ENCODE measurements at regions not wholly inside any gene's neighbourhood (a gene's known extent, or its start where the extent isn't known, plus 50 kb on each side); places are given as distances from the start of the nearest gene placed in this dataset.

- no peak overlapping the region for H3K9ac ChIP-seq (ENCODE audit: low read length)
- H3K4me3 ChIP-seq (replicated peaks in 1 of 2; ENCODE audit: low read depth in 1 of 2, low read length in 2 of 2): no peak overlapping the region
- DNase-seq (ENCODE audit: low read depth, low spot score): no peak
- no peaks in the 10 kb centered on the region for H3K27me3 ChIP-seq (ENCODE audit: insufficient read depth, low read length)
- no peak overlapping the region for H2AFZ ChIP-seq (ENCODE audit: low read depth, low read length, poor library complexity, severe bottlenecking)
- H3K4me1 ChIP-seq (ENCODE audit: control insufficient read depth in 1 of 2, insufficient read depth in 2 of 2, low read length in 2 of 2): no peaks in the 10 kb centered on the region
- H4K20me1 ChIP-seq (ENCODE audit: insufficient read depth): no peaks in the 10 kb centered on the region
- no peaks in the 10 kb centered on the region for H3K9me2 ChIP-seq (ENCODE audit: insufficient read depth)
- no peak overlapping the region for H3K4me2 ChIP-seq (ENCODE audit: low read length)
- H3K36me3 ChIP-seq (ENCODE audit: control insufficient read depth in 1 of 2, insufficient read depth in 2 of 2, low read length in 2 of 2): no peaks in the 10 kb centered on the region
- H3K9me3 ChIP-seq (ENCODE audit: control insufficient read depth in 1 of 2, insufficient read depth in 1 of 2, low read depth in 1 of 2, low read length in 2 of 2): peaks cover 15 to 44% of the 10 kb centered on the region in 2 experiments; a peak in 2 of 4 replicates
- POLR2A ChIA-PET: no interaction called here
- ATAC-seq: no peak
- no peaks in the 10 kb centered on the region for H3K79me2 ChIP-seq (ENCODE audit: insufficient read depth, low read length)
- intact Hi-C loops (cut with micrococcal nuclease): no loop called here
- no peak for TF ChIP-seq EZH2phosphoT487 (IDR thresholded peaks at IDR 0.05; ENCODE audit: borderline replicate concordance)
- TF ChIP-seq CEBPB (IDR thresholded peaks at IDR 0.05; ENCODE audit: low read depth): no peak
- no peak for TF ChIP-seq POLR2A (IDR thresholded peaks at IDR 0.05; ENCODE audit: borderline replicate concordance, extremely low read depth, insufficient read depth, insufficient read length)
- no peak for TF ChIP-seq ATF3 (IDR thresholded peaks at IDR 0.05)
- no peak for TF ChIP-seq FOSL1 (IDR thresholded peaks at IDR 0.05; ENCODE audit: low read depth)
- no peak for TF ChIP-seq MAX (IDR thresholded peaks at IDR 0.05)
- TF ChIP-seq ZBTB33 (IDR thresholded peaks at IDR 0.05; ENCODE audit: extremely low read depth, insufficient replicate concordance, low read length): no peak
- no peak for TF ChIP-seq CBX3 (IDR thresholded peaks at IDR 0.05; ENCODE audit: low read depth)
- TF ChIP-seq SRF (IDR thresholded peaks at IDR 0.05; ENCODE audit: low read depth): no peak
- TF ChIP-seq EZH2 (IDR thresholded peaks at IDR 0.05): no peak
- no peak for TF ChIP-seq ZNF274 (IDR thresholded peaks at IDR 0.05; ENCODE audit: low read depth, low read length)
- no peak for TF ChIP-seq YY1 (IDR thresholded peaks at IDR 0.05; ENCODE audit: extremely low read depth, insufficient replicate concordance, low read depth, low read length)
- no peak for TF ChIP-seq JUND (IDR thresholded peaks at IDR 0.05)
- no peak for TF ChIP-seq SIN3A (IDR thresholded peaks at IDR 0.05; ENCODE audit: low read depth)
- no peak for TF ChIP-seq ELF1 (IDR thresholded peaks at IDR 0.05; ENCODE audit: borderline replicate concordance, low read depth)
- no peak for TF ChIP-seq REST (IDR thresholded peaks at IDR 0.05; ENCODE audit: low read depth)
- no peak for TF ChIP-seq RAD21 (IDR thresholded peaks at IDR 0.05; ENCODE audit: low read depth)
- TF ChIP-seq CTCF (IDR thresholded peaks at IDR 0.05 in 2 of 3, conservative IDR thresholded peaks at IDR 0.05 in 1 of 3; ENCODE audit: borderline replicate concordance in 1 of 3, insufficient read depth in 1 of 3, low read depth in 2 of 3, low read length in 2 of 3): no peak
- RAD21 ChIA-PET (ENCODE audit: low non-redundant PET in 1 of 2, low total read pairs in 2 of 2, uncharacterized antibody in 2 of 2, unreplicated experiment in 2 of 2): no interaction called here
- CTCF ChIA-PET: no interaction called here
- no TSS peak for BruUV-seq (replicated peaks)
- H3K27ac ChIP-seq (ENCODE audit: low read depth, low read length): no peak overlapping the region
These were observed 337.3 kb upstream of the ATP10A start for GRCh38 chr15:26200427-26200826.
